BLaER1 treated with 17β-estradiol and CSF1 and Interleukin-3, amounts not matched to agents 10 nM and 100 nM (cell line): ENCODE measurements at regions not wholly inside any gene's neighbourhood (a gene's known extent, or its start where the extent isn't known, plus 50 kb on each side); places are given as distances from the start of the nearest gene placed in this dataset.

Experiments
- H3K27ac ChIP-seq, 11 experiments: shearing (Covaris generic); formaldehyde crosslinking; 2 replicates each; pipeline ENCODE4 v1.8.1; 2022
- H3K27me3 ChIP-seq, 11 experiments: shearing (Covaris generic); formaldehyde crosslinking; 2 replicates each; pipeline ENCODE4 v1.8.1; 2022
- H3K36me3 ChIP-seq, 11 experiments: shearing (Covaris generic); formaldehyde crosslinking; 2 replicates each; pipeline ENCODE4 v1.8.1; 2022
- H3K4me1 ChIP-seq, 10 experiments: shearing (Covaris generic); formaldehyde crosslinking; 2 replicates each; pipeline ENCODE4 v1.8.1; 2022
- H3K4me2 ChIP-seq, 11 experiments: shearing (Covaris generic); formaldehyde crosslinking; 2 replicates each; pipeline ENCODE4 v1.8.1; 2022
- H3K4me3 ChIP-seq, 10 experiments: shearing (Covaris generic); formaldehyde crosslinking; 2 replicates each; pipeline ENCODE4 v1.8.1; 2022
- H3K9ac ChIP-seq, 11 experiments: shearing (Covaris generic); formaldehyde crosslinking; 2 replicates each; pipeline ENCODE4 v1.8.1; 2022
- H3K9me3 ChIP-seq, 11 experiments: shearing (Covaris generic); formaldehyde crosslinking; replicated peaks in 1 of 11; 2 replicates each; pipeline ENCODE4 v1.8.1; 2022
- H4K20me1 ChIP-seq, 11 experiments: shearing (Covaris generic); formaldehyde crosslinking; 2 replicates each; pipeline ENCODE4 v1.8.1; 2022
- Cebpa-rat ChIP-seq, 11 experiments: shearing (Covaris generic); IDR thresholded peaks; 2 replicates each; pipeline ENCODE4 v1.8.1; 2022

DNA sequence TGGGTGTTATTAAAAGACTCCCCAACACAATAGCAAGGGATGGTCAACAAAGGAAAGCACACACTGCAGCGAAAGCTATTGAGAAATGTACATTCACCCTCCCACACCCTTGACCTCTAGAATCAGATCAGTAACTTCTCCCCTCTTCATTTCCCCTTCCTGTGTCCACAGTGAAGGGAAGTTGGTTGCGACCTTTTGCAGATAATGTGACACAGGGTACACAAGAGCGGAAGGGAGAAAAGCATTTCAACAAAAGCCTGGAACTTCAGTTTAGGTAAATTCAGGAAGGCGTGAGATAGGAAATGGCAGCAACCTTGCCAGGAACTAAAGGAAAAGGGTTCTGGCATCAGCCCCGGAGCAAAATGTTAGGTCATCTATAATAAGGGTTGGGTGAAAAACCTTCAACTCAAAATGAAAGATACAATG lies 899.8 kb downstream of the MCTP2 start:
- no peak overlapping the region for H3K27ac ChIP-seq
- H4K20me1 ChIP-seq: no peaks in the 10 kb centered on the region
- no peaks in the 10 kb centered on the region for H3K27me3 ChIP-seq
- peak overlapping the region in 2 of 11 experiments; percentile 29 to 49; a peak in 2 of 22 replicates for H3K4me2 ChIP-seq
- H3K9me3 ChIP-seq: no peaks in the 10 kb centered on the region
- no peak for TF ChIP-seq Cebpa-rat (IDR thresholded peaks at IDR 0.05)
- H3K36me3 ChIP-seq: no peaks in the 10 kb centered on the region
- H3K9ac ChIP-seq: no peak overlapping the region
- H3K4me3 ChIP-seq: no peak overlapping the region
- peaks cover 0 to 22% (median 0%) of the 10 kb centered on the region in 10 experiments; a peak in 5 of 20 replicates for H3K4me1 ChIP-seq

DNA sequence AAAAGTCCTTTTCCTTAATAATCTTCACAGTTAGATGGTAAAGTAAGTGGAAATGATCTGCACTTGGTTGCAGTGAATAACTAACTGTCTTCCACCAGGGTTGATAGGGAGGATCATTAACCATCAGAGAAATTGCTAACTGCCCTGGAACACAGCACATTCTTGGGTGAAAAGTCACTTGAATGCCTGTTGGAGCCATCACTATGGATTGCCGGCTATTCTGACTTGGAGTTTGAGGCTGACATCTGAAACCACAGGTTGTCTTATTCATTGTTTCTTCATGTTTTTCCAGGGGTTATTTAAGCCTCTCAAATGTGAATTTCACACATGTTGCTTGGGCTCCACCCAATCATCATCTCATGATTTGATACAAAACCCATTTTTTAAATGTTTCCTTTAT lies 901.4 kb downstream of the MCTP2 start:
- no peak overlapping the region for H3K27ac ChIP-seq
- H3K4me2 ChIP-seq: no peak overlapping the region

DNA sequence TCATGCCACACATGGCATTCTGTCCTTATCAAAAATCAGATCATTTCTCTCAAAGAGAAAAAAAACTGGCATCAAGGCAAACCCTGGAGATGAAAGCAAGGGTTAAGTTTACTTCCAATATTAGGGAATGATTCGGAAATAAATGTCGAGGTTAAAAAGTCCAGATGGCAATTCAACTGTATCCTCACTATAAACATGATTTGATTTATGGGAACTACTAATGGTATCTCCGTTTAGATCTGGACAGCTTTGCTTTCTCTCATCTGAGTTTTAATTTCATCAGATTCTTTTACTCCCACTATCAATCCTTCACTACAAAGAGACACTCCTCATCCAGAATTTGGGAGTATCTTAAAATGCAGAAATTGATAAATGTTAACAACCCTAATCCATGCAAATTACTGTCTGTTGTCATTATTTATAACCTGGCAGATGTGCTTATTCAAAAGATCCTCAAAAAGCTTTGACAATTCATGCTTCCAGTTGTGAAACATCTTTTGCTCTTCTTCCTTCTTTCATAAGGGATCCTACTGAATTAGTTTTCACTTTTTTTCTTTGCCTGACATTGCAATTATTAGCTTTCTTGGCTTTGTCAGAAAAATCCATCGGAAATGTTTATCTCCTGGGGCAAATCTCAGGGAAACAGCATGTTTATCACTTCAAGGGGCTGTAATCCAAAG lies 903.2 kb downstream of the MCTP2 start:
- TF ChIP-seq Cebpa-rat (IDR thresholded peaks at IDR 0.05): no peak
- no peak overlapping the region for H3K9ac ChIP-seq
- H3K27me3 ChIP-seq: no peaks in the 10 kb centered on the region
- no peak overlapping the region for H3K4me2 ChIP-seq
- no peak overlapping the region for H3K27ac ChIP-seq
- no peaks in the 10 kb centered on the region for H3K36me3 ChIP-seq
- H3K4me3 ChIP-seq: no peak overlapping the region
- peaks cover 0 to 17% (median 0%) of the 10 kb centered on the region in 10 experiments; a peak in 5 of 20 replicates for H3K4me1 ChIP-seq
- H3K9me3 ChIP-seq: no peaks in the 10 kb centered on the region
- H4K20me1 ChIP-seq: no peaks in the 10 kb centered on the region

More for the DNA sequence above, 901.4 kb downstream of the MCTP2 start:
- Histone ChIP-seq H3K4me3 (no peak overlapping the region), H3K9me3 (no peaks in the 10 kb centered on the region), H4K20me1 (no peaks in the 10 kb centered on the region), H3K27me3 (no peaks in the 10 kb centered on the region), H3K9ac (no peak overlapping the region), H3K36me3 (no peaks in the 10 kb centered on the region), H3K4me1 (peaks cover 0 to 22% (median 0%) of the 10 kb centered on the region in 10 experiments; a peak in 5 of 20 replicates)
- no peak for TF ChIP-seq Cebpa-rat (IDR thresholded peaks at IDR 0.05)

DNA sequence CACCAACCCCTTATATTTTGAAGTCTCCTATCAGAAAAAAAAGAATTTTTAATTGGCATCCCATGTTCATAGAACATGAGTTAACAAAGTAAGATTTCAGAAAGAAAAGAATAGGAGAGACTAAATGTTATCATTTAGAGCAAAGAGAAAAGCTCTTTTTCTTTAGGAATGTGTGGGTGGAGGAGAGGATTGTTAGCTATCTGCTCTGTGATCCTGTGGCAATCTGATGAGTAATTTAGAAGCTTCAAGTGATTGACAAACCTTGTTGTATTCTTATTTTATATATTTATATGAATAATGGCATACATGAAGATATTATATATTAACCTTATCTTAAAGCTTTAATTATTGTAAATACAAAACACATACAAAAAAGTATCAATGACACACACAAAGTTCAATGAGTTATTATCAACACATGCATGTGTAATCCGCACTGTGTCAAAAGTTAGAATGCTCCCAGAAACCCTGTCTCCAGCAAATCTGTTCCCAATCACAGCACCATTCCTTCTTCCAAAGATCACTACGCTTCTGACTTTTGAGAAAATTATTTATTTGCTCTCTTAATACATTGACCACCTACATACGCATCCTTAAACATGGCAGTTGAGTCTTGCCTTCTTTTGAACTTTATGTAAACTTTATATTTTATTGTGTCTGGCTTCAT lies 907.4 kb downstream of the MCTP2 start:
- no peak overlapping the region for H3K4me2 ChIP-seq
- H4K20me1 ChIP-seq: no peaks in the 10 kb centered on the region
- no peaks in the 10 kb centered on the region for H3K27me3 ChIP-seq
- H3K9me3 ChIP-seq: no peaks in the 10 kb centered on the region
- H3K4me1 ChIP-seq: no peaks in the 10 kb centered on the region
- no peak for TF ChIP-seq Cebpa-rat (IDR thresholded peaks at IDR 0.05)
- no peaks in the 10 kb centered on the region for H3K36me3 ChIP-seq
- no peak overlapping the region for H3K27ac ChIP-seq
- no peak overlapping the region for H3K9ac ChIP-seq
- no peak overlapping the region for H3K4me3 ChIP-seq

DNA sequence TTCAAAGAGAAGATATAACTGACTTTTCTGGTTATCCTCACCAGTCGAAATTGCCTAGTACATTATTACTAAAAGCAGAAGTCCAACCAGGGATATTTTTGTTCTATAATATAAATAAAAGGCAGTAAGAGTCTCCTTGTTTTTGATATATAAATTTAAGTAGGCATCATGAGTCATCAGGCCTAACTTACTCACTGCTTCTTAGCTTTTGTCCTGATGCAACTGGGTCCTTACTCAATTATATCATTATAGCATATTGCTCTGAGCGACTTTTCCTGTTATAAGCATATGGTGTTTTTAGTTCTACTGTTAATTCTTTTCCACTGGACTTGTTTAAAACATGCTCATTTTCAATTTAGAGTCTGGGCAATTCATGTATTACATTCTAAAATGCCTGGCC lies 910.1 kb downstream of the MCTP2 start:
- H3K36me3 ChIP-seq: no peaks in the 10 kb centered on the region
- H3K27me3 ChIP-seq: no peaks in the 10 kb centered on the region
- H3K9ac ChIP-seq: no peak overlapping the region
- no peak overlapping the region for H3K27ac ChIP-seq
- H3K4me2 ChIP-seq: no peak overlapping the region
- no peak for TF ChIP-seq Cebpa-rat (IDR thresholded peaks at IDR 0.05)
- H3K4me3 ChIP-seq: no peak overlapping the region
- no peaks in the 10 kb centered on the region for H4K20me1 ChIP-seq
- H3K9me3 ChIP-seq: no peaks in the 10 kb centered on the region
- H3K4me1 ChIP-seq: no peaks in the 10 kb centered on the region

DNA sequence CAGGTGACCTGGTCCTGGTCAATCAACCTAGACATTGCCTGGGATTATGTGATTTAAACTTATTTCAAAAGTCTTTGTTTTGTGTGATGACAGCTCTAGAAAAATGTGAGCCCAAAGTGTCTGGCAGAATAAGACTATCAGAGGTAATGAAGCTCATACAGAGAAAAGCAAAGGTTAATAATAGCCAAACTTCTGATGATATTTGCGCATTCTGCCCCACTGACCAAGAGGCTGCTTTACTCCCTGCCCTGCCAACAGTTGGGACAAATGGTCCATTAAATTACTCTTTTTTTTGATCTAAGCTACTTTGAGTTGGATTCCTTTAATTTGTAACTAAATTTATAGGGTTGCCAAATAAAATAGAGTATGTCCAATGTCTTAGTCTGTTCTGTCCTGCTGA lies 911.2 kb downstream of the MCTP2 start:
- H3K4me1 ChIP-seq: no peaks in the 10 kb centered on the region
- H3K4me2 ChIP-seq: no peak overlapping the region
- H4K20me1 ChIP-seq: no peaks in the 10 kb centered on the region
- no peaks in the 10 kb centered on the region for H3K9me3 ChIP-seq
- H3K36me3 ChIP-seq: no peaks in the 10 kb centered on the region
- TF ChIP-seq Cebpa-rat (IDR thresholded peaks at IDR 0.05): no peak
- no peak overlapping the region for H3K4me3 ChIP-seq
- H3K27ac ChIP-seq: no peak overlapping the region
- no peak overlapping the region for H3K9ac ChIP-seq
- H3K27me3 ChIP-seq: no peaks in the 10 kb centered on the region

DNA sequence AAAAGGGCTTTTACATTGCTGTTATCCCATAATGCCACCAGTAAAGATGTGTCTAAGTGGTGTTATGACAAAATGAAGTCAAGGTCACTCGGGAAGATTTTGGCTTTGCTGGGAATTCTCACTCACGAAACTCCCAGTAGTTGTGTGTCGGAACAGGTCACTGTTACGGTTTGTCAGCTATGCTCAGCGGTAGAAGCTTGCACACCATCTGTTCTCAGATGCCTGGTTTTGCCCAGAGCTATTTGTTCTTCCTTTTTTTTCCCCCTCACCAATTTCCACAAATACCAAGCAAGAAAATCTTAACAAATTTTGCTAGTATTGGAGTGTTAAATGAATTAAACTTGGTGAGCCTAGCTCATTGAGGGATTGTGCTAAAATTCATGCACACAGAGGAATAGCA lies 915.1 kb downstream of the MCTP2 start:
- Histone ChIP-seq H3K4me2 (no peak overlapping the region), H3K4me3 (no peak overlapping the region), H3K9ac (no peak overlapping the region), H3K36me3 (no peaks in the 10 kb centered on the region), H3K9me3 (peaks cover 0 to 9% (median 0%) of the 10 kb centered on the region in 11 experiments; a peak in 4 of 22 replicates), H3K27ac (no peak overlapping the region), H4K20me1 (no peaks in the 10 kb centered on the region), H3K27me3 (no peaks in the 10 kb centered on the region), H3K4me1 (no peaks in the 10 kb centered on the region)
- TF ChIP-seq Cebpa-rat (IDR thresholded peaks at IDR 0.05): no peak

DNA sequence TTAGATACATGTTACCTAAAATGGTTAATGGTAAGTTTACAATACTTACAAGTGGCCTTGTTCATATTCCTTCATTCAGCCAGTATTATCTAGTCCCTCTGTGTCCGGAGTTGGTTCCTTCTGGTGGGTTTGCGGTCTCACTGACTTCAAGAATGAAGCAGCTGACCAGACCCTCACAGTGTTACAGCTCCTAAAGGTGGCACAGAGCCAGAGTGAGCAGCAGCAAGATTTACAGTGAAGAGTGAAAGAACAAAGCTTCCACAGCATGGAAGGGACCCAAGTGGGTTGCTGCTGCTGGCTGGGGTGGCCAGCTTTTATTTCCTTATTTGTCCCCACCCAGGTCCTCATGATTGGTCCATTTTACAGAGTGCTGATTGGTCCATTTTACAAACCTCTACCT lies 916.8 kb downstream of the MCTP2 start:
- Histone ChIP-seq H3K9me3 (peaks cover 5 to 15% (median 7%) of the 10 kb centered on the region in 11 experiments; a peak in 20 of 22 replicates), H4K20me1 (no peaks in the 10 kb centered on the region), H3K4me1 (no peaks in the 10 kb centered on the region), H3K9ac (no peak overlapping the region), H3K4me3 (no peak overlapping the region), H3K4me2 (no peak overlapping the region), H3K27ac (no peak overlapping the region), H3K36me3 (no peaks in the 10 kb centered on the region), H3K27me3 (no peaks in the 10 kb centered on the region)
- TF ChIP-seq Cebpa-rat (IDR thresholded peaks at IDR 0.05): no peak

DNA sequence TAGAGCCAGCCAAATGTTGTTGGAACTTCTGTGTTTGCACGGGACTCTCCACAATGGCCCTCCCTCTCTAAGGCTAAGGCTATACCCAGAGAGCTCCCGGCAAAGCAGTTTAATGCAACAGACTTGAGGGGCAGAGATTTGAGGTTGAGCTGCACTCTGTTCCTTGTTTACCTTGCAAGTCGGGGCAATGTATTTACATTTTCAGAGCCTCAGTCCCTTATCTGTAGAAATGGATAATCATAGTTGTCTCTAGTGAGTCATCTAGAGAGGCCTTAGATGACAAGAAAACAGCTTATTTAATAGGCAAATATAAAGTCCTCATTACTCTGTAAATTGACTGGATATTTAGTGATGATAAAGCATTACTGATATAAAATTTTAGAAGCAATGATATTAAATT lies 917.7 kb downstream of the MCTP2 start:
- H3K4me2 ChIP-seq: no peak overlapping the region
- no peak overlapping the region for H3K27ac ChIP-seq
- no peaks in the 10 kb centered on the region for H3K36me3 ChIP-seq
- TF ChIP-seq Cebpa-rat (IDR thresholded peaks at IDR 0.05): no peak
- H3K9me3 ChIP-seq: peaks cover 9 to 23% (median 15%) of the 10 kb centered on the region in 11 experiments; a peak in 20 of 22 replicates
- H3K9ac ChIP-seq: no peak overlapping the region
- H3K4me1 ChIP-seq: no peaks in the 10 kb centered on the region
- no peak overlapping the region for H3K4me3 ChIP-seq
- no peaks in the 10 kb centered on the region for H3K27me3 ChIP-seq
- H4K20me1 ChIP-seq: no peaks in the 10 kb centered on the region

DNA sequence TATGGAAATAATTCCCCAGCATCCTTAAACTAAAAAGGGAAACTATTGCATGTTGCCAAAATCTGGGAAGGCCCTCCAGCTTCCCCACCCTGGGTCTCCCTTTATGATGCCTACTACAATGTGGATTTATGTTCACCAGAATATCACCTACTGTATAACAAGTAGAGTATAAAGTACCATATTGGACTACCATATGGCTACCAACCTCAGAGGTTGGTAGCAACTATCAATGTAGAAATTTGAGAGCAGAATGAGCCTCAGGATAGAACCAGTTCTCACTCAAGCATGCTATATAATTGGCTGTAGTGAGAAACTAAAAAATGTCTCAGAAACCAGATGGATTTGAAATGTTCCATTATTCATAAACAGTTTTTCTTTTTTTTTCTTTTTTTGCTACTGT lies 918.4 kb downstream of the MCTP2 start:
- H3K36me3 ChIP-seq: no peaks in the 10 kb centered on the region
- no peak overlapping the region for H3K4me3 ChIP-seq
- peaks cover 9 to 23% (median 15%) of the 10 kb centered on the region in 11 experiments; a peak in 20 of 22 replicates for H3K9me3 ChIP-seq
- H3K9ac ChIP-seq: no peak overlapping the region
- H3K27me3 ChIP-seq: no peaks in the 10 kb centered on the region
- H4K20me1 ChIP-seq: no peaks in the 10 kb centered on the region
- no peak for TF ChIP-seq Cebpa-rat (IDR thresholded peaks at IDR 0.05)
- H3K4me1 ChIP-seq: no peaks in the 10 kb centered on the region
- no peak overlapping the region for H3K4me2 ChIP-seq
- H3K27ac ChIP-seq: no peak overlapping the region
